ENCODE measurements at regions not wholly inside any gene's neighbourhood (a gene's known extent, or its start where the extent isn't known, plus 50 kb on each side); places are given as distances from the start of the nearest gene placed in this dataset.

GRCh38 chr6:148177589-148178233, 164.9 kb upstream of the SASH1 start:
- no peaks in the 10 kb centered on the region for H3K36me3 ChIP-seq (ENCODE audit: control insufficient read depth, insufficient read depth, low read length)
- DNase-seq (ENCODE audit: low read depth) (peak; percentile 37), FAIRE-seq (no peak)
- peak; percentile 76 for TF ChIP-seq CTCF (IDR thresholded peaks at IDR 0.05; ENCODE audit: insufficient read depth, low read length, severe bottlenecking)
- H3K4me3 ChIP-seq (ENCODE audit: low read depth, low read length): no peak overlapping the region
- no peaks in the 10 kb centered on the region for H3K27me3 ChIP-seq (ENCODE audit: control insufficient read depth, insufficient read depth, low read length)

GRCh38 chr6:148179786-148180185, 162.9 kb upstream of the SASH1 start:
- no peak for FAIRE-seq

GRCh38 chr6:148182378-148182777, 160.3 kb upstream of the SASH1 start:
- no peak for DNase-seq (ENCODE audit: low read depth)
- Histone ChIP-seq H3K36me3 (ENCODE audit: control insufficient read depth, insufficient read depth, low read length) (no peaks in the 10 kb centered on the region), H3K4me3 (ENCODE audit: low read depth, low read length) (no peak overlapping the region), H3K27me3 (ENCODE audit: control insufficient read depth, insufficient read depth, low read length) (no peaks in the 10 kb centered on the region)
- no peak for FAIRE-seq
- no peak for TF ChIP-seq CTCF (IDR thresholded peaks at IDR 0.05; ENCODE audit: insufficient read depth, low read length, severe bottlenecking)

More at GRCh38 chr6:148179786-148180185, 162.9 kb upstream of the SASH1 start:
- Histone ChIP-seq H3K27me3 (ENCODE audit: control insufficient read depth, insufficient read depth, low read length) (no peaks in the 10 kb centered on the region), H3K4me3 (ENCODE audit: low read depth, low read length) (no peak overlapping the region), H3K36me3 (ENCODE audit: control insufficient read depth, insufficient read depth, low read length) (no peaks in the 10 kb centered on the region)
- peak; percentile 62 for TF ChIP-seq CTCF (IDR thresholded peaks at IDR 0.05; ENCODE audit: insufficient read depth, low read length, severe bottlenecking)
- peak; percentile 17 for DNase-seq (ENCODE audit: low read depth)

GRCh38 chr6:148183776-148184175, 158.9 kb upstream of the SASH1 start:
- DNase-seq (ENCODE audit: low read depth) (no peak), FAIRE-seq (no peak)
- no peak for TF ChIP-seq CTCF (IDR thresholded peaks at IDR 0.05; ENCODE audit: insufficient read depth, low read length, severe bottlenecking)
- Histone ChIP-seq H3K4me3 (ENCODE audit: low read depth, low read length) (no peak overlapping the region), H3K27me3 (ENCODE audit: control insufficient read depth, insufficient read depth, low read length) (no peaks in the 10 kb centered on the region), H3K36me3 (ENCODE audit: control insufficient read depth, insufficient read depth, low read length) (no peaks in the 10 kb centered on the region)

- DNase-seq (ENCODE audit: low read depth) (peak; percentile 71), FAIRE-seq (no peak)
- no peak for TF ChIP-seq CTCF (IDR thresholded peaks at IDR 0.05; ENCODE audit: insufficient read depth, low read length, severe bottlenecking)
- Histone ChIP-seq H3K36me3 (ENCODE audit: control insufficient read depth, insufficient read depth, low read length) (no peaks in the 10 kb centered on the region), H3K27me3 (ENCODE audit: control insufficient read depth, insufficient read depth, low read length) (no peaks in the 10 kb centered on the region), H3K4me3 (ENCODE audit: low read depth, low read length) (no peak overlapping the region)
Observed at GRCh38 chr6:148186916-148187315, 155.7 kb upstream of the SASH1 start.

GRCh38 chr6:148192310-148192709, 150.3 kb upstream of the SASH1 start:
- no peaks in the 10 kb centered on the region for H3K27me3 ChIP-seq (ENCODE audit: control insufficient read depth, insufficient read depth, low read length)
- H3K36me3 ChIP-seq (ENCODE audit: control insufficient read depth, insufficient read depth, low read length): no peaks in the 10 kb centered on the region
- no peak for TF ChIP-seq CTCF (IDR thresholded peaks at IDR 0.05; ENCODE audit: insufficient read depth, low read length, severe bottlenecking)
- H3K4me3 ChIP-seq (ENCODE audit: low read depth, low read length): no peak overlapping the region
- no peak for DNase-seq (ENCODE audit: low read depth)
- no peak for FAIRE-seq

All from bronchial epithelial cell (primary cell).